ENCODE measurements at regions not wholly inside any gene's neighbourhood (a gene's known extent, or its start where the extent isn't known, plus 50 kb on each side); places are given as distances from the start of the nearest gene placed in this dataset.

- Histone ChIP-seq H3K27me3 (ENCODE audit: control insufficient read depth, insufficient read depth, low read length) (no peaks in the 10 kb centered on the region), H3K4me3 (ENCODE audit: low read depth, low read length) (no peak overlapping the region), H3K36me3 (ENCODE audit: control insufficient read depth, insufficient read depth, low read length) (no peaks in the 10 kb centered on the region)
- no peak for TF ChIP-seq CTCF (IDR thresholded peaks at IDR 0.05; ENCODE audit: insufficient read depth, low read length, poor library complexity, severe bottlenecking)
- DNase-seq (ENCODE audit: low read depth): no peak
Observed at GRCh38 chr13:73833325-73834070, 300.7 kb downstream of the KLF12 start.

DNA sequence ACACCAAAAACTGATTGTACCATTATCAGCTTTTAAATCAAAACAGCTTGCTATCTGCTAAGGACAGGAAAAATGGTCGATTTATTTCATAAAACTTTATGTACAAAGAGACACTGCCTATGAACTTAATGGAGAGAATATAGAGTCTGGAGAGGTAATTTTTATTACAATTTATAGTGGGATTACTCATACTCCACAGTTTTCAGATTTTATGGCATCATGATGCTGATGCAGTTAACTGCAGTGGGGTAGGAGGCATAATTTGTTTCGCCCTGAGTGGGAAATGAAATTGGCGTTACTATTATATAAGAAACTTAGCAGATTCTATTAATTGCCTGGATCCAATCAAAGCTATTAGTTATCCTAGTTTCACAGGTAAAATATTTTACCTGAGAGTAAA is 301.4 kb downstream of the KLF12 start:
- Histone ChIP-seq H3K27me3 (ENCODE audit: control insufficient read depth, insufficient read depth, low read length) (no peaks in the 10 kb centered on the region), H3K36me3 (ENCODE audit: control insufficient read depth, insufficient read depth, low read length) (no peaks in the 10 kb centered on the region), H3K4me3 (ENCODE audit: low read depth, low read length) (no peak overlapping the region)
- no peak for TF ChIP-seq CTCF (IDR thresholded peaks at IDR 0.05; ENCODE audit: insufficient read depth, low read length, poor library complexity, severe bottlenecking)
- DNase-seq (ENCODE audit: low read depth): no peak

DNA sequence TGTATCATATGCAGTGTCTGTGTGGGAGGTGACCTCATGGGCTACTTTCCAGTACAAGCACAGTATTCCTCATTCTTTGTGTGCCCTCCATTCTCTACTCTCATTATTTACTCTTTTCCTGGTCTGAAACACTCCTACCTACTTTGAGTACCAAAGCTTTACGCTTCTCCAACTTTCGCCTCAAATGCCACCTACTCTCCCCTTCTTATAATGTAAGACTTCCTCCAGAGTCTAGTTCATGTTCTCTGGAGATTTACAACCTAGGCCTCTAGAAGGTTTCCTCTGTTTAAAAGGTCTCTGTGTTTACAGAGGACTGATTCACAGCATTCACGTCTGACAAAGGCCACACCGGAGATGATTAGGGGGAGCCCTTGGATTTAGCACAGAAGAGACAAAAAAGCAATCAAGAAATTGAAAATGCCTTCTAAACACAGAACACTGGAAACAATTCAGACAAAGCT is 302.0 kb downstream of the KLF12 start:
- H3K4me3 ChIP-seq (ENCODE audit: low read depth, low read length): no peak overlapping the region
- no peak for TF ChIP-seq CTCF (IDR thresholded peaks at IDR 0.05; ENCODE audit: insufficient read depth, low read length, poor library complexity, severe bottlenecking)
- no peaks in the 10 kb centered on the region for H3K27me3 ChIP-seq (ENCODE audit: control insufficient read depth, insufficient read depth, low read length)
- H3K36me3 ChIP-seq (ENCODE audit: control insufficient read depth, insufficient read depth, low read length): no peaks in the 10 kb centered on the region
- no peak for DNase-seq (ENCODE audit: low read depth)

DNA sequence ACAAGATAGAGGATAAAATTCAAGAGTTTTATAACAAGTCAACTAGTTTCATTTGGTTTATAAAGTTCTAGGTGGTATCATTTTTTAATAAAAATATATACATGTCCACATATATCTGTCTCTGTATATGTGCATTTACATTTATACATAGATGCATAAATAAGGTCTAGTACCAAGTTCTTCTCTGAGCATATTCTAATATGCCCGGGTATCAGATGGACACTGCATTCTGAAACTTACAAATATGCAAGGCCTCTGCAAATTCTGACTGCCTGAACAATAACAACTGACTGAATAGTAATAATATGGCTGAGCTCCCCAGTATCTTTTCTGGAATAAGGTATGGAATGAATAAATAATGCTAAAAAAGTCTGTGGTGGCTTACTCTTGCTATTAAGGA is 304.8 kb downstream of the KLF12 start:
- no peaks in the 10 kb centered on the region for H3K36me3 ChIP-seq (ENCODE audit: control insufficient read depth, insufficient read depth, low read length)
- DNase-seq (ENCODE audit: low read depth): no peak

GRCh38 chr13:73828811-73829210 is 305.4 kb downstream of the KLF12 start:
- H3K4me3 ChIP-seq (ENCODE audit: low read depth, low read length): no peak overlapping the region
- H3K27me3 ChIP-seq (ENCODE audit: control insufficient read depth, insufficient read depth, low read length): no peaks in the 10 kb centered on the region
- TF ChIP-seq CTCF (IDR thresholded peaks at IDR 0.05; ENCODE audit: insufficient read depth, low read length, poor library complexity, severe bottlenecking): no peak
- no peaks in the 10 kb centered on the region for H3K36me3 ChIP-seq (ENCODE audit: control insufficient read depth, insufficient read depth, low read length)
- DNase-seq (ENCODE audit: low read depth): no peak

More for the DNA sequence above, 304.8 kb downstream of the KLF12 start:
- Histone ChIP-seq H3K27me3 (ENCODE audit: control insufficient read depth, insufficient read depth, low read length) (no peaks in the 10 kb centered on the region), H3K4me3 (ENCODE audit: low read depth, low read length) (no peak overlapping the region)
- TF ChIP-seq CTCF (IDR thresholded peaks at IDR 0.05; ENCODE audit: insufficient read depth, low read length, poor library complexity, severe bottlenecking): no peak

DNA sequence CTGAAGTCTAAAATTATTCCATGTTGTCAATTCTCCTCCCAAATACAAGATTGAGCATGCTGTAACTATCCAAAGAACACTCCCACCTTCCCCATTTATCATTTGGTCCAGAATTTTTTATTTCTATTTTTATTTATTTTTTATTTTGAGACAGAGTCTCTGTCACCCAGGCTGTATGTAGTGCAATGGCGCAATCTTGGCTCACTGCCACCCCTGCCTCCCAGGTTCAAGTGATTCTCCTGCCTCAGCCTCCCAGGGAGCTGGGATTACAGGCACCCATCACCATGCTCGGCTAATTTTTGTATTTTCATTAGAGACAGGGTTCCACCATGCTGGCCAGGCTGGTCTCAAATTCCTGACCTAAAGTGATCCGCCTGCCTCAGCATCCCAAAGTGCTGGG is 306.8 kb downstream of the KLF12 start:
- Histone ChIP-seq H3K27me3 (ENCODE audit: control insufficient read depth, insufficient read depth, low read length) (no peaks in the 10 kb centered on the region), H3K36me3 (ENCODE audit: control insufficient read depth, insufficient read depth, low read length) (no peaks in the 10 kb centered on the region), H3K4me3 (ENCODE audit: low read depth, low read length) (no peak overlapping the region)
- DNase-seq (ENCODE audit: low read depth): no peak
- no peak for TF ChIP-seq CTCF (IDR thresholded peaks at IDR 0.05; ENCODE audit: insufficient read depth, low read length, poor library complexity, severe bottlenecking)

Measured in kidney epithelial cell (primary cell).